ENCODE measurements at regions not wholly inside any gene's neighbourhood (a gene's known extent, or its start where the extent isn't known, plus 50 kb on each side); places are given as distances from the start of the nearest gene placed in this dataset.

DNA sequence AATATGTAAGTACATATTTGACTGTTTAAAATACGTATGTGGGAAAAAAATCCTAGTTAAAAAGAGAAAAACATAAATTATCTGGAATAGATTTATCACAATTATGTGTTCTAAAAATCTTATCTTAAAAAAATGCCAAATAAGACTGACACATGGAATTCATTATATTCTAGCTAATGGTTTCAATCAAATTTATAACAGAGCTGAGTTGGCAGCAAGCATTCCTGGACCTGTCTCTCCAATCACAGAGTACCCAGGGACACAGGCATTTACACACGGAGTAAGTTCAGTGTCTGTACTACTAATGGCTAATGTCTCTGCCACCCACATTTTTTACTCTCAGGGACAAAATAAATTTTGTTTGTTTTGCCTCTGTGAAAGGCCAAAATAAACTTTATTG, 122.3 kb downstream of the RPS12 start:
- no peak for DNase-seq (ENCODE audit: low spot score)

DNA sequence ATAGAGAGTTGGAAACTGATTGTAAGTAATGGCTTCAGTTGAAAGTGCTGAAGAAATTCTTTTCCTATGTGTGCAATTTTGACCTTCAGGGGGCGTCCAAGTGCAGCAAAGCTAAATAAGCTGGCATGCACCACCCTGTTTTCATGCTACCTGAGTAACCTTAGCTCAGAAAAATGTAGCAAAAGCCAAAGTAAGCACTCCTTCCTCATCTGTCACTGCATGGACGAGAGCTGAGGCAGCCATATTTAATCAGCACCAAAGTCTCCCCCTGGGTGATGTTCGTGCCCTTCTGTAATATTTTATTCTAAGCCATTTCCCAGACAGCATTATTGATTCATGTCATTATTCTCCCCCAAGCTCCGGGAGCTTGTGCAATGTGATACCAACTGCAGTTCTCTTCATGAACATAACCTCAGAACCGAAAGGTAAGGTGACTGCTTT, 123.1 kb downstream of the RPS12 start:
- peak; percentile 47 for DNase-seq (ENCODE audit: low spot score)

DNA sequence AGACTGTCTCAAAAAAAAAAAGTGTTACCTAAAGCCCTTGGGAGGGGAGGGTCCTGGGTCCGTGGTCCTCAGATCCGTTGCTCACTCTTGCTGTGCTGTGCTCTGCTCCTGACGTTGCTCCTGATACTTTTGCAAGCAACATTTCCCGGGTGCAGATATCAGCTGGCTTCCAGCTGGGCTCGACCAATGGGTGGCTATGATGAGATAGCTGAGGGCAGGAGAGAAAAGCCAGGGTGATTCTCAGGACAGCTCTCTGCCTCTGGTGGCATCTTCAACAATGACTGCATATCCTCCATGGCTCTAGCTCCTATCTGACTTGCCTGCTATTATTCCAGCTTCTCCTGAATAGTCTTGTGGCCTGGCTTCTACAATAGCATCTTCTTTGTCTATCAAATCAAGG, 134.5 kb downstream of the RPS12 start:
- DNase-seq (ENCODE audit: low spot score): no peak

DNA sequence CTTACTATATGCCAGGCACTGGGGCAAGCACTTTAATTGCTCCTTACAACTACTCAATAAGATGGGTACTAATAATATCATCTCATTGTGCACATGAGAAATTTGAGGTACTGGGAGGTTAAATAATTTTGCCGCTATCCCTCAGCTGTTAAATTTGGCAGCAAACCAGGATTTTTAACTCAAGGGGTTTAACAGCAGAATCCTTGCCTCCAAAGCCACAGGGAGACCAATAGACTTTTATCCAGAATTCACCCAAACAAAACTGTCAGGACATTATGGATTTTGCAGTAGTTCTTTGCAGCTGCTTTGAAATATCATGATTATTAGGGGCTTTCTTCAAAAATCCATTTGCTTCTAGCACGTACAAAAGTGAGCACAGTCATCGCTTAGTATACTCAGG, 136.2 kb downstream of the RPS12 start:
- DNase-seq (ENCODE audit: low spot score): no peak

DNA sequence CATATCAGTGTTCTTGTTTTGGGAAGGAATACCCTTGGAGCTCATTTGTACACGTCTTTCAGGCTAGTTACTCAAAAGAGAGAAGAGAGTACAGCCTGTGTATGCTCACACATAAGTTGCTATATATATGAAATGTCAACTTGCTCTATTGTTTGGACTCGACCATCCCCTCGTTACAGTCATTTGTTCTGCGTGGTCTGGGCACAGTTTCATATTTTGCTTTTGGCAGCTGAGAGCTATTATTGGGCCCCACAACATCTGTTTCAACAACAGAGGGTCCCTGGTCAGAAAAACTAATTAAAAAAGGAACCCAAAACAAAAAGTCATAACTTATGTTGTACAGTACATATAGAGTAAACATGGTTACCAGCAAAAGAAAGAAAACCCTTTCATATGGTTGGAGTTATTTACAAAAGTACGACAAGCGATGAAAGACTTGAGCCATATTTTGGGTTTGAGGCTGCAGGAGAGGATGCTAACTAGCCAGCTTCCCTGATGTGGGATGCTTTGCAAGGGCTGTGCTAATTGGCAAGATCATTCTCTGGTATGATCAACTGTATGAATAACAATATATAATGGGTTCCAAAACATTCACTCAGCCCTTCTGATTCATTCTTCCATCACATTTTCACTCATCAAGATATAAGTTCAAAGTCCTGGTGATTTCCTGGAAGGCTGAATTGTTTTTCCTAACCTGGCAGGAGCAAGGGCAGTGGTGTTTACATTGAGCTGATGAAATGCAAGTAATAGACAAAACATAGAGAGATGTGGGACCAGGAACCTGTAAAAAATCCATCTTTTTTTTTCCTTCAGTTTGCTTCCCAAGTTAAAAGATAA, 137.9 kb downstream of the RPS12 start:
- DNase-seq (ENCODE audit: low spot score): peak; percentile 29

DNA sequence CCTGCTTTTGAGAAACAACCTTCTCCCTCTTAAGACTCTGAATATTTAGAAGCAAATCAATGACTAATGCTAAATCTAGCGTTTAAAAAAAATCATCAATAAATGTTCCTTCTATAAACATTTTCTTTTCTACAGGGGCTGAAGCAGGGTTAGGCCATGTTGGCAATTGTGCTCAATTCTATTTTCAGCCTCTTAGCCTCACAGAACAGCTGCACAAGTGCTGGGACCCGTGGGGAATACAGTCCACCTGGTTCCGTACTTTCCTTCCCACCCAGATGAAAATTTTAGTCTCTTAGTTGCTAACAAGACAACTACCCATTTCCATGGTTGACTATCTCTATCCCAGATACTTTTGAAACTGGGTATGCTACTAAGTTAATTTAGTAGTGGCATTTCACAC, 138.6 kb downstream of the RPS12 start:
- no peak for DNase-seq (ENCODE audit: low spot score)

DNA sequence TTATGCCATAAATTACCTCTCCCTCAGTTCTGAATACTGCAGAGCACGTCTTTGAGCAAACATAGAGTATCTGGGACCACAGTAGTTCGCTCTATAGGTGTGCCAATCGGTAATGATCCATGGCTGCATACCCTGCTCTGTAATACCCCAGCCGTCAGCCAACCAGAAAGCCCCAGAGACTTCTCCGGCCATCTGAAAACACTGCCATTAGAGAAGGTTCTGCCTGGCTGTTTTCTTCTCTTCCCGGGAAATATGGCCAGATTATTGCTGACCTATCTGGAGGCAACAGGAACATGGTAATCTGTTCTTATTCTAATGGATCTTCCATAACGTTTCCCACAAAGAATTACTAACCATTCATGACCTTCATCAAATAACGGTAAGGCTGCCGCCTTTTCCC, 139.9 kb downstream of the RPS12 start:
- no peak for DNase-seq (ENCODE audit: low spot score)

DNA sequence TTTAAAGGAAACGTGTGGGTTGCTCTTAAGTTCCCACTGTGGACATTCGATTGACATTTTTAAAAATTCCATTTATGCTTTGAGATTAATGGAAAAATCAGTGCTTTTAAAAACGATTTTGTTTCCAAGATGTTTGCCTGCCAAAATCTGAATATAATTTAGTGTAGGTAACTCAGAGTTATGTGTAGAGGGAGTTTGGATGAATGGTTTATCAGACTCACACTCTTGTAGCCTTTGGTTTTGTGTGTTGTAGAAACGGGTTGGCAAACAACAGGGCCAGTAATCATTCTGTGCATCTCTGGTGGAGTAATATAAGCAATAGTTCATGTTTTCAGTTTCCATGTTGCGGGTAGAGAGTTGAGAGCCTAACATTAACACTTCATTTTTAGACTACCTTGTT, 140.6 kb downstream of the RPS12 start:
- no peak for DNase-seq (ENCODE audit: low spot score)

DNA sequence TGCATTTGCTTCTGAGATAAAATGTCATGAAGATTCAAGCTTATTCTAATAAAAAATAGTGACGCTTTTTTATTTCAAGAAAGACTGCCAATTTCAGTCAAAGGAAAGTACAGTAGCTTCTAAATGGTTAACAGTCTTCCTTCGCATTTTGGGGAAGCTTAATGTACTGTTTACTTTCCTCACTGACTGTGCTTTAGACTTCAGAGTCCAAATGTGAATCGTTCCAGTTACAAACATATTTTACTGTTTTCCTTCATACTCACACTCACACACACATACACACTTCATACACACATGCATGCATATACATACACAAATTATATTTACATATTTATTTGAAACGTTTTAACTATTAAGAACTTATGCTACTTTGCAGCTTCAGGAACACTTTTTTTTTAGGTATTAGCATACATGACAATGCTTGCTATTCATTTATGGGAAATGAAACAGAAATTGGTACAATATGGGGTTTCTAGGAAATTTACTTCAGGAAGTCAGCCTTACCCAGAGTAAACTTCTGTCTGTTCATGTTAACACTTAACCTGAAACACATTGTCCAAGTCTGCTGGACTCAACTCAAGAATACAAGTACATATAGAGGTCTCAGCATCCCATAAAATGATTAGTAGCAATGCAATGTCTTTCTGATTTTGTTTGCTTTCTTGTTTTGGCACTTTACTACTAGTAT, 145.4 kb downstream of the RPS12 start:
- no peak for DNase-seq (ENCODE audit: low spot score)

DNA sequence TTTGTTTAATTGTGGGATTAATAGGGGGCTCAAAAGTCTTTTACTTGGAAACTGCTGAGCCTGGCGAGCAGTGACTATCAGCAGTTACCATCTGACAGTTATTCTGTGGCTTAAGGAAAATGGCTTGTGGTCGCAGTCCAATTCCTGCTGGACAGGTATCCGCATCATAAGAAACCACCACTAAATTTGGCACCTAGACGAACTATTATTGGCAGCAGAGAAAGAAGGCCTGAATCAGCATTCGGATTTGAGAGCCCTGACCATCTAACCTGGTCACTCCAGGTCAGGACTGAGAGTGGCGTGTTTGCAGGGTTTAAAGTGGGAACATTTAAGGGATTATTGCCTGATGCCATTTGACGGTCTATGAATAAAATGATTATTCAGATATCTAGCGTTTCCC, 146.4 kb downstream of the RPS12 start:
- no peak for DNase-seq (ENCODE audit: low spot score)

DNA sequence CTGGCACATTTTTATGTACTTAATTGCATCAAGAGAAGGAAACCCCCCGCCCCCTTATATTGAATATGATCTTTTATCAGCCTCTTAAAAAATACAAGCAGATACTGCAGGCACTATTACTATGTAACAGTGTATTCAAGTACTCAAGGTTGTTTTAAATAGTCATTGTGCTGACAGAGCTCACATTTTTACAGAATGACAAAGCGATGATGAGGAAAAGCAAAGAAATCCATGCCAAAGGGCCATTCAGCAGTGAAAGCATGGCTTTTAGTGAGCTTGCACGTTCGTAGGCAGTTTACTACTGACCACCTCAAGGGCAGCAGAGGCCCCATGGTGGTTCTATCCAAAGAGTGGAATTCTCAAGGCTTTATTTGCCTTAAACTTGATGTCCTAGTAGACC, 146.8 kb downstream of the RPS12 start:
- no peak for DNase-seq (ENCODE audit: low spot score)

DNA sequence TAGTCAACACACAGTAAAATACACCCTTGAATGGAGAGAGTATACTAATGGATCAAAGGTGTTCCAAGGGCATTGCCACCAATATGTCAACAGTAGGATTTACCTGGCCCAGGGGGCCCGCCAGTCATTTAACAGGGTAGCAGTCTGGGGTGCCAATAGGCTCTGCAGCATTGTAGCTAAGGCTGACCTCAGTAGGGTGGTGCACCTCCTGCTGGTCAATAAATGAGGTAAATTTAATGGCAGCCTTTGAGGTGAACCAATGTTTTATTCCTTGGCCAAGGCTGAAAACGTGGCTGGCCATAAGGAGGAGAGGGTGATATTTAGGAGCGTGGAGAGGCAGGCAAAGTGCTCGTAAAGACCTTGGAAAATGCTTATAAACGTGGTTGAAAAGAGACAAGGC, 147.2 kb downstream of the RPS12 start:
- DNase-seq (ENCODE audit: low spot score): no peak

DNA sequence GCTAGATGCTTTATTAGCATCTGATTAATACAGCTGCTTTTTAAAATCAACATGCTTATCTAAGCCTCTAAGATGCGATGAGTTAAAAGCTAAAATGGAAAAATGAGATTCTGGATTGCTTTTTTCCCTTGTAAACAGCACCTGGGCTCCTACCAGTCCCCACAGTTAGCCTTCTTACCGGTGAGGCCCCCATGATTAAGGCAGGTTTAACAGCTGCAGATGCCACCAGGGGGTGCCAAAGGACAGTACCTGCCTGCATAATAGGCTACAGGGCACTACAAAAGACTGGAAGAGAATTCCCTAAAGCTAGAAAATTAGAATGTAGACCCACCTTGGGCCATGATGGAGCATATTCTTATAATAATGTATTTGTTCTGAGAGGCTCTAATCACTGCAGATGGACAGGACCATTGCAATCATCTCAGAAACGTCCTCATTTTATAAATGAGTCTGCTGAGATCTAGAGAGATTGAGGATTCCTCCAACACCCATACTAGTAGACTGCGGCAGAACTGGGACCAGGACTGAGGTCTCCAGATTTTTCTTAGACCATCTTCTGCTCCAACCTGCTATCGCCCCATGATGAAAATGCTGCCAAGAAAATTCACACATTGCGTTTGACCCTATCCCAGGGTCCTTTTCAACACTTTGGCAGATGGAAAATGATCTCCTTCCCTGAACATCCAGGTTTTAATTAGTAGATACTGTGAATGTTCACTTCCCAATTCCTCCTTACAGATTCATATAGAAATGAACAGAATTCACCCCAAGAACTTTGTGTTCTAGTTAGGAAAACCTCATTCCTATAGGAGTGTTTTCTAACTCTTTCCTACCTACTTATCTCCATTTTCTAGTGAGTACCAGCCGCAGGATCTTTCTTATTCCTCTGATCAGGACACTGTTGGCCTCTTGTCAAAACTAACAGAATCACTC, 148.8 kb downstream of the RPS12 start:
- DNase-seq (ENCODE audit: low spot score): peak; percentile 64

DNA sequence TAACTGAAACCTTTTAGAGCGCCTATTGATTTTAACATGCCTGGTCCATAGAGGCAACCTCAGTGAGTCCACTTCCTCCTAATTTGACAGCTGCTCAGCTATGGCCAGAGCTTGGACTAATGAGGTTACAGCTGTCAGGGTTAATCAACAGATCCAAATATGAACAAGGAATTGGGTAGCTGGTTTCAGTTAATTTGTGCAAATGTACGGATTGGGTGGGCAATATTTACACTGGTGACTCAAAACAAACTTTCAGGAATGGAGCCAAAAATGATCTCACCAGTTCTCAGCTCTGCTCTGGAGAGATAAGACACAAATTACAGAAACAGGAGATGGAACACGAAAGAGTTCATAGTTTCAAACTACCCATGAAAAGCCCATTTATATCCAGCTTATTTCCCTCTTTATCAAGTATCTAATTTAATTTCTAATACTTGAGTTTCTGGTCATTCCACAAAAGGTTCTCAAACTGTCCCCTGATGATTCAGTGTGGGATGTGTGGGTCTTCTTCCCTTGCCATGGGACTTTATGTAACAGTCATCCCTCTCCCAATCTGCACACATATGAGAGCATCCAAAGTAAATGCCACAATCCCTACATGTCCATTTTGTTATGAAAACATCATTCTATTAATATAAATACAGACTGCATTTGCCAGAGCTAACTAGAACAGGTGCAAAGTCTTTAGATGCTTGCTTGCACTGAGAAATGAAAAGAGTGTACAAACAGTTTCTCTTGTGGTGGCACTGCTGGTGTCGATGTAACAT, 149.9 kb downstream of the RPS12 start:
- peak; percentile 43 for DNase-seq (ENCODE audit: low spot score)

DNA sequence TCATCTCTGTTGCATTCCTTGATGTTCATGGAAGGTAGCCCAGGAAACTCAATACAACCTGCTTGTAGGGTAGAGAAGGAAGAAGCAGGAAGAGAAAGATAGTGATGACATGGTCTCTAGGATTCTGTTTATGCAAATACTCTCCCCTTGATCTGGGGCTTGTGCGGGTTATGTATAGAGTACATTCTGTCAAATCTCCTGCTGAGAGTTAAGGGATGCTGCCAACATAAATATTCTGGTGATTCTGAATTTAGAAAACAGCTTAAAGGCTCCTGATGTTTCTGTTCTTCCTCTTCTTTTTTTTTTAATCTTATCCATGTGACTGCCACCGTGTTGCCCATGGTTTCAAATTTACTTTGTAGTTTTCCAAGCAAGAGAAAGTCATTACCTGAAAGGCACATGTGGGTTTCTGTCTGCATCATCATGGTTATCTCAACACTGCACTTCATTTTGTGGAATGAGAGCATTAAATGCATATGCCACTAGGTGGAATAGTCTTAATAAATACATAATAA, 150.6 kb downstream of the RPS12 start:
- no peak for DNase-seq (ENCODE audit: low spot score)

DNA sequence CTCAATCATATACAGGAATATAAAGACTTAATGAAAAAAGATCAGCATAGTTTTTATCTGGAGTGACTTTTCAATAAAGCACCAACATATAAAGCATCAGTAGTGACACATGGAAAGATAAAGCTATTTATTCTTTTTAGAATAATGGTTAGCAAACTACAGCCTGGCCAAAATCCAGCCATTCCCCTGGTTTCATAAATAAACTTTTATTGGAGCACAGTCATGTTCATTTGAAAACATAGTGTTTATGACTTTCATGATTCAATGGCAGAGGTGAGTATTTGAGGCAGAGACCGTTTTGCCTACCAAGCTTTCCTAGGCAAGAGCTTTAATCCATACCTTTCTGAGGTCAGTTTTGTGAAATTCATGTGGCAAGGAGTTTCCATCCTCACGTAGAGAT, 153.5 kb downstream of the RPS12 start:
- DNase-seq (ENCODE audit: low spot score): no peak

DNA sequence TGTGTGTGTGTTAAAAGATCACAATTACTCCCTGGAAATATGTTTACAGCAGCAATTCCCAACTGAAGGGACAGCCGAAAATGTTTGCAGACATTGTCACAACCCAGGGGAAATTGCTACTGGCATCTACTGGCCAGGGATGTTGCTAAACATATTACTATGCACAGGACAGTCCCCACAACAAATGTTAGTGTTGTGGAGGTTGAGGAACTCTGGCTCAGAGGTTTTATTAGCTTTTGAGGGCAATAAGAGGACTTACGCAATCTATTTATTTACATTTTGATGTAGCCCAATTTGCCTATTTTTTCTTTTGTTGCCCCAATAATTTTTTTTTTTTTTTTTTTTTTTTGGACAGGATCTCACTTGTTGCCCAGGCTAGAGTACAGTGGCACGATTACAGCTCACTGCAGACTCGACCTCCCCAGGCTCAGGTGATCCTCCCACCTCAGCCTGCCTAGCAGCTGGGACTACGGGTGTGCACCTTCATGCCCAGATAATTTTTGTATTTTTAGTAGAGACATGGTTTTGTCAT, 154.1 kb downstream of the RPS12 start:
- DNase-seq (ENCODE audit: low spot score): no peak

DNA sequence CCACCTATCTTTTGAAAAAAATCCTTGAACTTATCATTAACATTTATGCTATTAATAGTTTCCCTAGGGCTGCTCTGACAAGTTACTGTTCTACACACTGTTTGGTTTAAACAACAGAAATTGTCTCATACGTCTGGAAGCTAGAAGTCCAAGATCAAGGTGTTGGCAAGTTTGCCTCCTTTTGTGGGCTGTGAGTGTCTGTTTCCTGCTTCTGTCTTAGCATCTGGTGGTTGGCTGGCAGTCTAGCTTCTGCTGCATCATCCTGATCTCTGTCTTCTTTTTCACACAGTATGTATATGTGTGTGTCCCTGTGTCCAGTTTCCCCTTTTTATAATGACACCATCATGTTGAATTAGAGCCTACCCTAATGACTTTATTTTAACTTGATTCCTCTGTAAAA, 154.8 kb downstream of the RPS12 start:
- DNase-seq (ENCODE audit: low spot score): no peak

DNA sequence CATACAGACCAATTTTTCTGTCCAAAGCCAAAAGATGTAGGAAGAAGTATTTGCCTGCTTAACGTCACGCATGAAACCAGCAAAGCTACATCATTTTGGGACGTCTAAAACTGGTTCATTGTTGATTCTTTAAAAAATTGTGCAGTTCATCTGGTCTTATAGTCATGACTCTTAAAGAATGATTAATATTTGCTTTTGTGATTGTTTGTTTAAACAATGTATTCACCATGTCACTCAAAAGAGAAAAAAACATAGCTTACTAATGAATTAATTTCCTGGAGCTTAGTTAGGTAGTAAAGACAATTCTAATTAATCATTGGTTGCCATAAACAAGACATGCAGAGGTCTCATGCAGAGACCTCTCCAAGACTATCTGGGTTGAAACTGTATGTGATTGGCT, 157.3 kb downstream of the RPS12 start:
- no peak for DNase-seq (ENCODE audit: low spot score)

DNA sequence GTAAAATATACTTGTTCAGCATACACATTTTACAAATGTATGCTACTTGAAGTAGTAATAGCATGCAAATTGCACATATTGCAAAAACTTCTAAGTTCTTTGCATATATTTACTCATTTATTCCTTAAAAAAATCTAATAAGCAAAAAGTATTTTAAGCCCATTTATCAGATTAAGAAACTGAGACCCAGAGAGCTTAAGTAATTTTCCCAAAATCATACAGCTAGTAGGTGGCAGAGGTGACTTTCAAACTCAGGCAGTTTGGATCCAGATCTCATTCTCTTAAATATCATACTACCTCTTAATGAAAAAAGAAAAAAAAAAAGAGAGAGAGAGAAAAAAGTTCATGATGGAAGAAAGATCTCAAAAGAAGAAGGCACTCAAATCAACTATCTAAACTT, 157.9 kb downstream of the RPS12 start:
- DNase-seq (ENCODE audit: low spot score): no peak

DNA sequence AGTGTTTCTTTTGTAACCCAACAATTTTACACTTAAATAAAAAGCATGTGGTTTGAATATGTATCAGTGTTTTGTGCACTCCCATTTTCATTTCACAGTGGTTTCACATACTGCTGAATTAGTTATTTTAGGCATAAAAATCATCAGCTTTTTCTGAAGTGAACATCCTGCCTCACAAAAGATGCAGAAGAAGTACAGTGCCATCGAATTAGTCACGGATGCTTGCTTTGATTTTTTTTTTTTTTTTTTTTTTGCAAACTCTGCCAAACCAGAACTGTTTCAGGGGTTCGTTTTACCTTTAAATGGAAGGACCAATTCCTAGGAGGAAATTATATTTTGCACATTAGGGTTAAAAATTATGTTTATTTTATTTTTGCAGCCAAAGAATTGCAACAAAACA, 158.6 kb downstream of the RPS12 start:
- DNase-seq (ENCODE audit: low spot score): no peak

Measured in mucosa of gallbladder (tissue), 1 donor.